Upper lobe of left lung (tissue), 6 donors: ENCODE measurements at regions not wholly inside any gene's neighbourhood (a gene's known extent, or its start where the extent isn't known, plus 50 kb on each side); places are given as distances from the start of the nearest gene placed in this dataset.
"Not testable (repeated sequence)": the region's sequence is repeated elsewhere in the genome, so short reads cannot be mapped to it uniquely, and the experiment has no call there.

Source experiments
- ATAC-seq, 2 donors: fragments of 200-7000 bp; cut with Tn5 transposase; one replicate each; pipeline ENCODE4 v1.9.1; 2022; ENCODE audit warnings: mild to moderate bottlenecking in 2 of 2, moderate library complexity in 2 of 2; ENCODE audit not compliant: low FRiP score in 2 of 2
- DNase-seq, 2 donors: peaks; one replicate each; pipeline ENCODE4 v3.0.0-alpha.2; 2019 to 2020
- H3K27ac ChIP-seq, 4 donors: fragments of 200-600 bp; sonication (generic); one replicate each; pipeline ENCODE4 v1.5.1; 2016 to 2019
- H3K27me3 ChIP-seq, 4 donors: fragments of 200-600 bp; sonication (generic); one replicate each; pipeline ENCODE4 v1.5.1; 2017 to 2019
- H3K36me3 ChIP-seq, 4 donors: fragments of 200-600 bp; sonication (generic); one replicate each; pipeline ENCODE4 v1.5.1; 2016 to 2019
- H3K4me1 ChIP-seq, 4 donors: fragments of 200-600 bp; sonication (generic); one replicate each; pipeline ENCODE4 v1.5.1; 2018 to 2019
- H3K4me3 ChIP-seq, 4 donors: fragments of 200-600 bp; sonication (generic); one replicate each; pipeline ENCODE4 v1.5.1; 2017 to 2019; ENCODE audit warnings: mild to moderate bottlenecking in 2 of 4, moderate library complexity in 1 of 4
- H3K9me3 ChIP-seq, 4 donors: fragments of 200-600 bp; sonication (generic); one replicate each; pipeline ENCODE4 v1.5.1; 2018 to 2019
- EP300 ChIP-seq, 4 donors: sonication (generic); formaldehyde crosslinking; IDR thresholded peaks; one replicate each; pipeline ENCODE4 v1.5.1; 2017; ENCODE audit warnings: antibody characterized with exemption in 4 of 4, control low read depth in 2 of 4
- POLR2A ChIP-seq, 4 donors: fragments of 450-650 bp; IDR thresholded peaks; one replicate each; pipeline ENCODE4 v1.5.1; 2016 to 2017; ENCODE audit warnings: antibody characterized with exemption in 4 of 4, mild to moderate bottlenecking in 2 of 4
- POLR2AphosphoS5 ChIP-seq, 2 donors: sonication (generic); formaldehyde crosslinking; IDR thresholded peaks; one replicate each; pipeline ENCODE4 v1.5.1; 2017; ENCODE audit warnings: antibody characterized with exemption in 2 of 2
- whole genome bisulfite sequencing, 2 donors: methylation state at CpG; one replicate each; pipeline ENCODE4 v1.1.5; 2017 to 2018; 5-methylcytosine and 5-hydroxymethylcytosine counted together
- TF ChIP-seq, protein P1 (sequence below), 6 experiments: fragments of 450-650 bp in 4 of 6; fragments of 200-600 bp in 2 of 6; sonication (generic) in 2 of 6; IDR thresholded peaks; one replicate each; pipeline ENCODE4 v1.5.1; 2016 to 2019; ENCODE audit warnings: antibody characterized with exemption in 6 of 6
- donor health status: DM: no; HTN: no; CAD: no; lungs with moderate emphysema.
- donor health status: DM: no; HTN: yes; CAD: no; lungs with severe emphysema.

DNA sequence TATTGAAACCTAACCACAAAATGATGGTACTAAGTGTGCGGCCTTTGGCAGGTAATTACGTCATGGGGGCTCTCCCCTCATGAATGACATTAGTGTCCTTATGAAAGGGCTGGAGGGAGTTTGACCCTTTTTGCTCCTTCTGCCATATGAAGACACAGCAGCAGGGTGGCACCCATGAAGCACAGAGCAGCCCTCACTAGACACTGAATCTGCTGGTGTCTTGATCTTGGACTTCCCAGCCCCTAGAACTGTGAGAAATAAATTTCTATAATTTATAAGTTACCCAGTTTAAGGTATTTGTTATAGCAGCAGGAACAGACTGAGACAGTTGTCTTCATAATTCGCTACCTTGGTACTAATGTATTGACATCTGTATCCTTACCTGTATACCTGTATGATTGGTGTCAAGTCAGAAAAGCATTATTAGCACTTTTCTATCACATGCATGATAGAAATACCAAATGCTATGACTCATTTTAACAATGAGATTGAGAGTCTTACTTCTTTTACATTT is 80.4 kb downstream of the GCNT4 start:
- ATAC-seq (no peak), DNase-seq (no peak)
- no peaks in the 10 kb centered on the region for H3K27me3 ChIP-seq
- H3K36me3 ChIP-seq = no peaks in the 10 kb centered on the region
- H3K4me3 ChIP-seq = no peak overlapping the region
- H3K27ac ChIP-seq = no peak overlapping the region
- no peak for TF ChIP-seq EP300 (IDR thresholded peaks at IDR 0.05)
- TF ChIP-seq, protein P1, sequence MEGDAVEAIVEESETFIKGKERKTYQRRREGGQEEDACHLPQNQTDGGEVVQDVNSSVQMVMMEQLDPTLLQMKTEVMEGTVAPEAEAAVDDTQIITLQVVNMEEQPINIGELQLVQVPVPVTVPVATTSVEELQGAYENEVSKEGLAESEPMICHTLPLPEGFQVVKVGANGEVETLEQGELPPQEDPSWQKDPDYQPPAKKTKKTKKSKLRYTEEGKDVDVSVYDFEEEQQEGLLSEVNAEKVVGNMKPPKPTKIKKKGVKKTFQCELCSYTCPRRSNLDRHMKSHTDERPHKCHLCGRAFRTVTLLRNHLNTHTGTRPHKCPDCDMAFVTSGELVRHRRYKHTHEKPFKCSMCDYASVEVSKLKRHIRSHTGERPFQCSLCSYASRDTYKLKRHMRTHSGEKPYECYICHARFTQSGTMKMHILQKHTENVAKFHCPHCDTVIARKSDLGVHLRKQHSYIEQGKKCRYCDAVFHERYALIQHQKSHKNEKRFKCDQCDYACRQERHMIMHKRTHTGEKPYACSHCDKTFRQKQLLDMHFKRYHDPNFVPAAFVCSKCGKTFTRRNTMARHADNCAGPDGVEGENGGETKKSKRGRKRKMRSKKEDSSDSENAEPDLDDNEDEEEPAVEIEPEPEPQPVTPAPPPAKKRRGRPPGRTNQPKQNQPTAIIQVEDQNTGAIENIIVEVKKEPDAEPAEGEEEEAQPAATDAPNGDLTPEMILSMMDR (IDR thresholded peaks at IDR 0.05) = no peak
- no peak for TF ChIP-seq POLR2AphosphoS5 (IDR thresholded peaks at IDR 0.05)
- TF ChIP-seq POLR2A (IDR thresholded peaks at IDR 0.05) = no peak
- no peaks in the 10 kb centered on the region for H3K9me3 ChIP-seq
- H3K4me1 ChIP-seq = no peaks in the 10 kb centered on the region
- WGBS, 2 donors = 81 to 85% methylated on average over 2 to 3 of the region's 3 CpGs

DNA sequence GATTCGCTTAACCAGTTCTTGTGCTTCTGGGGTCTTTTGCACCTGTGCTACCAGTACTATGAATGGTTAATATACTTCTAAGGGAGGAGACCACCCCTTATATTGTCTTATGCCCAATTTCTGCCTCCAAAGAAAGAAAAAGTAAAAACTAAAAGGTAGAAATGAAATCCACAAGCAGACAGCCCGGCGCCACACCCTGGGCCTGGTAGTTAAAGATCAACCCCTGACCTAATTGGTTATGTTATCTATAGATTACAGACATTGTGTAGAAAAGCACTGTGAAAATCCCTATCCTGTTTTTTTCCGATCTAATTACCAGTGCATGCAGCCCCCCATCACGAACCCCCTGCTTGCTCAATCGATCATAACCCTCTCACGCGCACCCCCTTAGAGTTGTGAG is 81.5 kb downstream of the GCNT4 start:
- H3K27me3 ChIP-seq, ATAC-seq, H3K4me1 ChIP-seq, H3K4me3 ChIP-seq, H3K9me3 ChIP-seq, H3K36me3 ChIP-seq, DNase-seq, H3K27ac ChIP-seq: not testable (repeated sequence)
- 79 to 80% methylated on average over 8 of the region's 8 CpGs for WGBS, 2 donors

DNA sequence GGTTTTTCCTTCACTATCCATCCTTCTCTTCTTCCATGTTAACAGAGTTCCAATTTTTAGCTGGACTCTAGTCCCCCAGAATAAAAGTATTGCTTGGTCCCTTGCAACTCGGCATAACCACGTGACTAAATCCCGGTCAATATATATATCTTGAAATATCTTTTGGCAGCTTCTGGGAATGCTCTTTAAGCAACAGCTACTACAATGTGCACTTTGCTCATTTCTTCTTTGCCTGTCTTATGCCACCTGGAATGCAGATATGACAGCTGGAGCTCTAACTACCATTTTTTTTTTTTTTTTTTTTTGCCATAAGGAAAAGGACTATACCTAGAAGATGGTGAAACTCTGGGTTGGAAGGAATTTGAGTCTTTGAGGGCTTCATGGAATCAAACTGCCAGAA is 82.6 kb downstream of the GCNT4 start:
- Histone ChIP-seq H3K27ac (no peak overlapping the region), H3K36me3 (no peaks in the 10 kb centered on the region), H3K9me3 (no peaks in the 10 kb centered on the region), H3K4me3 (no peak overlapping the region), H3K27me3 (no peaks in the 10 kb centered on the region), H3K4me1 (no peaks in the 10 kb centered on the region)
- ATAC-seq = no peak
- no peak for DNase-seq
- TF ChIP-seq EP300 (IDR thresholded peaks at IDR 0.05) (no peak), POLR2A (IDR thresholded peaks at IDR 0.05) (no peak), POLR2AphosphoS5 (IDR thresholded peaks at IDR 0.05) (no peak)
- TF ChIP-seq, protein P1 (IDR thresholded peaks at IDR 0.05) = no peak
- WGBS, 2 donors = 87 to 92% methylated on average over 3 of the region's 3 CpGs

DNA sequence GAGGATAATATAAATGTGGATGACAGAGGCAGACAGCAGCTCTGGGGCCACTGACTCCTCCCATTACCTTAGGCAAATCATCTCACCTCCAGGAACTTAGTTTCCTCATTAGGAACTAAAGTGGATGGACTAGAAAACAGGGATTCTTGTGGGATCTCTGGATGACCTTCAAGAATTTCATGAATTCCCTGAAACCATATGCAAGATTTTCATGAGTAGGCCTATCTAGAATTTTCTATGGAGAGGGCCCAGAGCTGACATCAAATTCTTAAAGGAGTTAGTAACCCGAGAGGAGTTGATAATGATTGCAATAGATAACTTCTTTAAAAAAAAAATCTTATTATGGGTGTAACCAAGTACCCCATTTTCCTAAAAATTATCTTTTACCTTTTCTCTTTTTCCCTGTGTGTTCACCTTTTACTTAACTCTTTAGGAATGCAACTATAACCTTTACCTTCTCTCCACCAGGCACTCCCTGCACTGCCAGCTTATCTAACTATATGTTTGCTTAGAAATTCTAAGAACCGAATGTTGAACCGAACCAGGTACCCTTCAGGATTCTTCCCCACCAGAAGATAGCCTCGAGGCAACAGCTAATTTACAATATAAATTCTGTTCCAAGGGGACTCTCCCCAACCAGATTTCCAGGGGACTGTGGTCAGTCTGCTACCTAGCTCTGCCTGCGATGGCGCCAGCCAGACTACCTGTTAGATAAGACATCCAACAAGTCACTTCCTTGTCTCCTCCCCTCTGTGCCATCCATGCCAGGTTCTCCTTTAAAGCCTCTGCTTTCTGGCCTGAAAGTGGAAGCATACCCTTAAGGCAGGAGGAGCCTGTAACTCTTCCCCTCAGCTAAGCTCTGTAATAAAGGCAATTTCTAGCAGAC is 86.0 kb downstream of the GCNT4 start:
- Histone ChIP-seq H3K27ac (no peak overlapping the region), H3K9me3 (no peaks in the 10 kb centered on the region), H3K36me3 (no peaks in the 10 kb centered on the region), H3K4me3 (no peak overlapping the region), H3K27me3 (no peaks in the 10 kb centered on the region), H3K4me1 (no peaks in the 10 kb centered on the region)
- no peak for ATAC-seq
- DNase-seq = no peak
- no peak for TF ChIP-seq POLR2AphosphoS5 (IDR thresholded peaks at IDR 0.05)
- TF ChIP-seq EP300 (IDR thresholded peaks at IDR 0.05) = no peak
- TF ChIP-seq, protein P1 (IDR thresholded peaks at IDR 0.05) = no peak
- TF ChIP-seq POLR2A (IDR thresholded peaks at IDR 0.05) = no peak
- 75 to 90% methylated on average over 6 of the region's 6 CpGs for WGBS, 2 donors

DNA sequence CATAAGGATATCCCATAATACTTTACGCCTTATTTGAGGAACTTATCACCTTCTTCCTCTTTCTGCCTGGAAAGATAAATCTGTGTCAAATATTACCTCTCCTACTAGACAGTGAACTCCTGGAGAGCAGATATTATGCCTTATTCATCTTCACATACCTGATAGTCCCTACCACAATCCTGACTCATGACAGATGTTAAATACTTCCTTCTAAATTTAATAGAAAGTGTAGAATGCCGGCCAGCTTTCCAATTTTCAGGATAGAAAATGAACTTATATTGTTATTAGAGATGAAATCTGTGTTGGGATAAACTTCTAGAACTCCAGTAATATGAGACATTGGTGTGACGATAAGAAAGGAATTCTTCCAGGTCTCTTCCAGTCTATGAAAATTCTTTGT is 89.0 kb downstream of the GCNT4 start:
- H3K27me3 ChIP-seq = no peaks in the 10 kb centered on the region
- WGBS, 2 donors = 56% methylated on average over 3 of the region's 3 CpGs
- H3K4me3 ChIP-seq = no peak overlapping the region
- H3K4me1 ChIP-seq = no peaks in the 10 kb centered on the region
- no peaks in the 10 kb centered on the region for H3K36me3 ChIP-seq
- no peak for TF ChIP-seq POLR2AphosphoS5 (IDR thresholded peaks at IDR 0.05)
- TF ChIP-seq EP300 (IDR thresholded peaks at IDR 0.05) = no peak
- TF ChIP-seq, protein P1 (IDR thresholded peaks at IDR 0.05) = no peak
- TF ChIP-seq POLR2A (IDR thresholded peaks at IDR 0.05) = no peak
- DNase-seq (no peak), ATAC-seq (no peak)
- no peak overlapping the region for H3K27ac ChIP-seq
- H3K9me3 ChIP-seq = no peaks in the 10 kb centered on the region
